Trophoblast cell (in vitro differentiated cells and primary cell): ENCODE measurements at regions not wholly inside any gene's neighbourhood (a gene's known extent, or its start where the extent isn't known, plus 50 kb on each side); places are given as distances from the start of the nearest gene placed in this dataset.

ENCODE experiments used
- DNase-seq, 2 donors: peaks; one replicate each; pipeline ENCODE4 v3.0.0-alpha.2; 2016
- H2AFZ ChIP-seq: 2 replicates; pipeline ENCODE4 v1.6.1; 2013; ENCODE audit warnings: low read length, moderate library complexity, mild to moderate bottlenecking; ENCODE audit not compliant: insufficient read depth, poor library complexity
- H2AK5ac ChIP-seq: 2 replicates; pipeline ENCODE4 v1.6.1; 2013; ENCODE audit warnings: mild to moderate bottlenecking, low read length
- H2BK120ac ChIP-seq: 2 replicates; pipeline ENCODE4 v1.6.1; 2013; ENCODE audit warnings: low read length, mild to moderate bottlenecking, moderate library complexity; ENCODE audit not compliant: insufficient read depth, poor library complexity
- H2BK12ac ChIP-seq: 2 replicates; pipeline ENCODE4 v1.6.1; 2013; ENCODE audit warnings: mild to moderate bottlenecking, low read length, moderate library complexity
- H2BK5ac ChIP-seq: 2 replicates; pipeline ENCODE4 v1.6.1; 2013; ENCODE audit warnings: low read length, low read depth, moderate library complexity, mild to moderate bottlenecking; ENCODE audit not compliant: poor library complexity
- H3K14ac ChIP-seq: 2 replicates; pipeline ENCODE4 v1.6.1; 2013; ENCODE audit warnings: mild to moderate bottlenecking, low read length
- H3K18ac ChIP-seq: 2 replicates; pipeline ENCODE4 v1.6.1; 2013; ENCODE audit warnings: mild to moderate bottlenecking, low read length
- H3K23ac ChIP-seq: 2 replicates; pipeline ENCODE4 v1.6.1; 2013; ENCODE audit warnings: low read length
- H3K27ac ChIP-seq: 2 replicates; pipeline ENCODE4 v1.5.1; 2013; ENCODE audit warnings: low read depth, mild to moderate bottlenecking, inconsistent platforms, low read length, moderate library complexity
- H3K27me3 ChIP-seq: 2 replicates; pipeline ENCODE4 v1.6.1; 2013; ENCODE audit warnings: inconsistent platforms, mild to moderate bottlenecking, low read length, moderate library complexity; ENCODE audit not compliant: insufficient read depth
- H3K36me3 ChIP-seq, 2 experiments: 1 replicate in 1 of 2; 2 replicates in 1 of 2; pipeline ENCODE4 v1.6.1; 2013; ENCODE audit warnings: low read length in 2 of 2, mild to moderate bottlenecking in 2 of 2, moderate library complexity in 1 of 2; ENCODE audit not compliant: insufficient read depth in 2 of 2, control insufficient read depth in 1 of 2
- H3K4ac ChIP-seq: 2 replicates; pipeline ENCODE4 v1.6.1; 2013; ENCODE audit warnings: low read depth, mild to moderate bottlenecking, low read length, moderate library complexity
- H3K4me1 ChIP-seq, 2 experiments: 1 replicate in 1 of 2; 2 replicates in 1 of 2; pipeline ENCODE4 v1.6.1; 2013; ENCODE audit warnings: low read length in 2 of 2, mild to moderate bottlenecking in 2 of 2, moderate library complexity in 1 of 2; ENCODE audit not compliant: insufficient read depth in 2 of 2, control insufficient read depth in 1 of 2
- H3K4me2 ChIP-seq: 2 replicates; pipeline ENCODE4 v1.6.1; 2013; ENCODE audit warnings: inconsistent platforms, mild to moderate bottlenecking, low read length, moderate library complexity
- H3K4me3 ChIP-seq: 2 replicates; pipeline ENCODE4 v1.5.1; 2013; ENCODE audit warnings: mild to moderate bottlenecking, low read depth, low read length, inconsistent platforms
- H3K79me1 ChIP-seq: one replicate; pipeline ENCODE4 v1.6.1; 2013; ENCODE audit warnings: low read length
- H3K79me2 ChIP-seq: 2 replicates; pipeline ENCODE4 v1.6.1; 2013; ENCODE audit warnings: low read length, mild to moderate bottlenecking; ENCODE audit not compliant: control insufficient read depth, insufficient read depth, poor library complexity
- H3K9ac ChIP-seq: 2 replicates; pipeline ENCODE4 v1.6.1; 2013; ENCODE audit warnings: mild to moderate bottlenecking, low read length
- H3K9me3 ChIP-seq: 2 replicates; pipeline ENCODE4 v1.6.1; 2013; ENCODE audit warnings: low read depth, mild to moderate bottlenecking, control low read depth, inconsistent platforms, low read length; ENCODE audit not compliant: insufficient read depth
- H4K12ac ChIP-seq: 2 replicates; pipeline ENCODE4 v1.6.1; 2013; ENCODE audit warnings: low read depth, mild to moderate bottlenecking, low read length, moderate library complexity
- H4K8ac ChIP-seq: 2 replicates; pipeline ENCODE4 v1.6.1; 2013; ENCODE audit warnings: low read depth, mild to moderate bottlenecking, low read length, moderate library complexity
- H4K91ac ChIP-seq: one replicate; pipeline ENCODE4 v1.6.1; 2013; ENCODE audit warnings: low read depth, mild to moderate bottlenecking, low read length, moderate library complexity
- WGBS: extraction: QIAGEN DNeasy Blood & Tissue Kit; methylation state at CpG from one replicate; pipeline ENCODE4 v1.1.7; 2013; ENCODE audit warnings: missing lambda C conversion rate; ENCODE audit not compliant: insufficient read length, insufficient coverage; ENCODE audit errors: extremely low coverage; 5-methylcytosine and 5-hydroxymethylcytosine counted together

- H3K23ac ChIP-seq = no peak overlapping the region
- H3K79me1 ChIP-seq = no peaks in the 10 kb centered on the region
- no peaks in the 10 kb centered on the region for H3K4me1 ChIP-seq
- H3K9me3 ChIP-seq = no peaks in the 10 kb centered on the region
- no CpG with 5 or more reads among the region's 1 CpG for WGBS
- no peaks in the 10 kb centered on the region for H3K79me2 ChIP-seq
- H3K36me3 ChIP-seq = no peaks in the 10 kb centered on the region
- no peak overlapping the region for H2BK5ac ChIP-seq
- H2BK12ac ChIP-seq = no peak overlapping the region
- no peak overlapping the region for H3K4ac ChIP-seq
- H4K12ac ChIP-seq = no peak overlapping the region
- H2AFZ ChIP-seq = no peak overlapping the region
- no peak for DNase-seq
- no peak overlapping the region for H4K8ac ChIP-seq
- no peak overlapping the region for H4K91ac ChIP-seq
- no peak overlapping the region for H3K18ac ChIP-seq
- no peak overlapping the region for H3K9ac ChIP-seq
- H2BK120ac ChIP-seq = no peak overlapping the region
- no peaks in the 10 kb centered on the region for H3K27me3 ChIP-seq
- no peak overlapping the region for H3K14ac ChIP-seq
- no peak overlapping the region for H3K4me3 ChIP-seq
- no peak overlapping the region for H3K4me2 ChIP-seq
- H2AK5ac ChIP-seq = no peak overlapping the region
- no peak overlapping the region for H3K27ac ChIP-seq
Measured at GRCh38 chr4:188228279-188228678, 89.0 kb downstream of the TRIML1 start.

DNA sequence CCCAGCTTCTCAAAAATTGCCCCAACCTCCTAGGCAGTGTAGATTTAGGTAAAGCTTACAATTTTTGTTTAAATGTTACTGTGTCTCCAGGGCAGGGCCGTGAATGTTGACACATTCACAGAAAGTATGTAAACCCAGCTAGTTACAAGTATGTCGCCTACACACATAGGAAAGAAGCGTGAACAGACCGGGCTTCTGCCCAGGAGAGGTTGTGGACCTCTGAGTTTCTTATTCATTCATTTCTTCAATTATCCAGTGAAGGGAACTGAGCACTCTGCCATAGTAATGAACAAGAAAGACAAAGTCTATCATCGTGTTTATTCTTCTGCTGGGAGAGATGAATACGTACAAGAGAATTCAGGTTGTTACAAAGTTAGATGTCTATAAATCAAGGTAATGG is 93.2 kb downstream of the TRIML1 start:
- no peak for DNase-seq
- no peak overlapping the region for H2BK120ac ChIP-seq
- H3K18ac ChIP-seq = no peak overlapping the region
- H3K4me3 ChIP-seq = no peak overlapping the region
- no peak overlapping the region for H2AFZ ChIP-seq
- no peak overlapping the region for H4K91ac ChIP-seq
- no peak overlapping the region for H3K23ac ChIP-seq
- H4K8ac ChIP-seq = no peak overlapping the region
- H3K4me1 ChIP-seq = no peaks in the 10 kb centered on the region
- H3K14ac ChIP-seq = no peak overlapping the region
- no peak overlapping the region for H3K9ac ChIP-seq
- no peak overlapping the region for H2AK5ac ChIP-seq
- no peaks in the 10 kb centered on the region for H3K79me2 ChIP-seq
- no peak overlapping the region for H3K4me2 ChIP-seq
- H4K12ac ChIP-seq = no peak overlapping the region
- H3K9me3 ChIP-seq = no peaks in the 10 kb centered on the region
- H3K27me3 ChIP-seq = no peaks in the 10 kb centered on the region
- H3K79me1 ChIP-seq = no peaks in the 10 kb centered on the region
- H3K27ac ChIP-seq = no peak overlapping the region
- no peak overlapping the region for H2BK5ac ChIP-seq
- no peaks in the 10 kb centered on the region for H3K36me3 ChIP-seq
- no peak overlapping the region for H2BK12ac ChIP-seq
- WGBS = no CpG with 5 or more reads among the region's 6 CpGs
- H3K4ac ChIP-seq = no peak overlapping the region

DNA sequence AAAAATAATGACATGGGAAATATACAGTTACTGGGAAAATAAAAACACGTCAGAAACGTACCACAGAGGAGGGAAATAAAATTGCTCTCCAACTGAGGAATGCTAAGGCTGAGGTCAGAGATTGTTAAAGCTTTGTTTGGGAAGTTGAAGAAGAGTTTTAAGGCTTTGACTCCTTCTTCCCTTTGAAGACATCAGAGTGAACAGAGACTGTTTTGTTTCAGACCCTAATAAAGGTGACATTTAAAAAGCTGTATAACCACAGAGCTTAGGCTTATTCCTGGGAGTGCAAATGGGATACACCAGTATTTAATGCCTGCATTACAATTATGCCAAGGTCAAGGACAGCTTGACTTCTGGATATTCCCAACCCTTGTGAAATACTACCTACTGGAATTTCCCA is 102.8 kb downstream of the TRIML1 start:
- H3K27me3 ChIP-seq = no peaks in the 10 kb centered on the region
- no peak overlapping the region for H4K8ac ChIP-seq
- H2AK5ac ChIP-seq = no peak overlapping the region
- no peak overlapping the region for H3K14ac ChIP-seq
- no peaks in the 10 kb centered on the region for H3K79me2 ChIP-seq
- no peak overlapping the region for H2BK5ac ChIP-seq
- no peak overlapping the region for H3K4me2 ChIP-seq
- no peak overlapping the region for H4K91ac ChIP-seq
- no peak overlapping the region for H2BK120ac ChIP-seq
- H3K4me1 ChIP-seq = no peaks in the 10 kb centered on the region
- no peak overlapping the region for H3K27ac ChIP-seq
- H3K36me3 ChIP-seq = no peaks in the 10 kb centered on the region
- no peak overlapping the region for H2AFZ ChIP-seq
- no peak for DNase-seq
- H3K4ac ChIP-seq = no peak overlapping the region
- no peak overlapping the region for H3K9ac ChIP-seq
- no peak overlapping the region for H3K4me3 ChIP-seq
- H4K12ac ChIP-seq = no peak overlapping the region
- H2BK12ac ChIP-seq = no peak overlapping the region
- H3K9me3 ChIP-seq = no peaks in the 10 kb centered on the region
- no CpG with 5 or more reads among the region's 2 CpGs for WGBS
- no peak overlapping the region for H3K23ac ChIP-seq
- H3K18ac ChIP-seq = no peak overlapping the region
- no peaks in the 10 kb centered on the region for H3K79me1 ChIP-seq

- H3K4me1 ChIP-seq = no peaks in the 10 kb centered on the region
- H4K8ac ChIP-seq = no peak overlapping the region
- H3K9ac ChIP-seq = no peak overlapping the region
- no peak overlapping the region for H2BK5ac ChIP-seq
- no peak overlapping the region for H3K4me3 ChIP-seq
- H3K18ac ChIP-seq = no peak overlapping the region
- no CpG with 5 or more reads among the region's 6 CpGs for WGBS
- H3K4ac ChIP-seq = no peak overlapping the region
- H2AK5ac ChIP-seq = no peak overlapping the region
- H3K14ac ChIP-seq = no peak overlapping the region
- no peaks in the 10 kb centered on the region for H3K9me3 ChIP-seq
- H3K36me3 ChIP-seq = no peaks in the 10 kb centered on the region
- no peak overlapping the region for H3K27ac ChIP-seq
- no peaks in the 10 kb centered on the region for H3K27me3 ChIP-seq
- H3K79me2 ChIP-seq = no peaks in the 10 kb centered on the region
- H3K4me2 ChIP-seq = no peak overlapping the region
- H2BK12ac ChIP-seq = no peak overlapping the region
- DNase-seq = no peak
- H3K23ac ChIP-seq = no peak overlapping the region
- no peak overlapping the region for H4K12ac ChIP-seq
- H2BK120ac ChIP-seq = no peak overlapping the region
- H3K79me1 ChIP-seq = no peaks in the 10 kb centered on the region
- H4K91ac ChIP-seq = no peak overlapping the region
- H2AFZ ChIP-seq = no peak overlapping the region
Measured at GRCh38 chr4:188245651-188246050, 106.4 kb downstream of the TRIML1 start.
